Adrenal gland (tissue), 5 donors: ENCODE measurements at regions not wholly inside any gene's neighbourhood (a gene's known extent, or its start where the extent isn't known, plus 50 kb on each side); places are given as distances from the start of the nearest gene placed in this dataset.

ENCODE experiments used
- POLR2A ChIP-seq, 2 donors: fragments of 450-650 bp; IDR thresholded peaks; one replicate each; pipeline ENCODE4 v1.6.1; 2017; ENCODE audit warnings: antibody characterized with exemption in 2 of 2, mild to moderate bottlenecking in 2 of 2, moderate library complexity in 1 of 2
- TF ChIP-seq, protein P1 (sequence below), 6 experiments: fragments of 450-650 bp in 4 of 6; fragments of 200-600 bp in 2 of 6; sonication (generic) in 1 of 6; IDR thresholded peaks; 1 replicate in 5 of 6; 2 replicates in 1 of 6; pipeline versions ENCODE4 v1.5.1 to v1.8.0; 2016 to 2021; ENCODE audit warnings: antibody characterized with exemption in 6 of 6, mild to moderate bottlenecking in 2 of 6, moderate library complexity in 1 of 6
- donor health status: DM: no; HTN: no; CAD: no.

DNA sequence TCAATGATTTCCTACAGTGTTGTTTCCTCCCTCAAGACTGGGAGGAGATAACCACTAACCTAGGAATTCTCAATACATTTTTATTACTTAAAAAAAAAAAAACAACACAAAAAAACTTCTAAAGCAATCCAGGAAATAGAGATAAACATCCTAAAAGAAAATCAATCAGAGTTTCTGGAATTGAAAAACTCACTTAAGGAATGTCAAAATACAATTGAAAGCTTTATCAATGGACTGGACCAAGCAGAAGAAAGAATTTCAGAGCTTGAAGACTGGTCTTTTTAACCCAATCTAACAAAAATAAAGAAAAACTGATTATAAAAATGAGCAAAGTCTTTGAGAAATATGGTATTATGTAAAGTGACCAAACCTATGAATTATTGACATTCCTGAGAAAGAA is 394.1 kb downstream of the XPNPEP1 start:
- TF ChIP-seq, protein P1, sequence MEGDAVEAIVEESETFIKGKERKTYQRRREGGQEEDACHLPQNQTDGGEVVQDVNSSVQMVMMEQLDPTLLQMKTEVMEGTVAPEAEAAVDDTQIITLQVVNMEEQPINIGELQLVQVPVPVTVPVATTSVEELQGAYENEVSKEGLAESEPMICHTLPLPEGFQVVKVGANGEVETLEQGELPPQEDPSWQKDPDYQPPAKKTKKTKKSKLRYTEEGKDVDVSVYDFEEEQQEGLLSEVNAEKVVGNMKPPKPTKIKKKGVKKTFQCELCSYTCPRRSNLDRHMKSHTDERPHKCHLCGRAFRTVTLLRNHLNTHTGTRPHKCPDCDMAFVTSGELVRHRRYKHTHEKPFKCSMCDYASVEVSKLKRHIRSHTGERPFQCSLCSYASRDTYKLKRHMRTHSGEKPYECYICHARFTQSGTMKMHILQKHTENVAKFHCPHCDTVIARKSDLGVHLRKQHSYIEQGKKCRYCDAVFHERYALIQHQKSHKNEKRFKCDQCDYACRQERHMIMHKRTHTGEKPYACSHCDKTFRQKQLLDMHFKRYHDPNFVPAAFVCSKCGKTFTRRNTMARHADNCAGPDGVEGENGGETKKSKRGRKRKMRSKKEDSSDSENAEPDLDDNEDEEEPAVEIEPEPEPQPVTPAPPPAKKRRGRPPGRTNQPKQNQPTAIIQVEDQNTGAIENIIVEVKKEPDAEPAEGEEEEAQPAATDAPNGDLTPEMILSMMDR (IDR thresholded peaks at IDR 0.05), result no peak
- no peak for TF ChIP-seq POLR2A (IDR thresholded peaks at IDR 0.05)
